Panc1 (cell line): ENCODE measurements at regions not wholly inside any gene's neighbourhood (a gene's known extent, or its start where the extent isn't known, plus 50 kb on each side); places are given as distances from the start of the nearest gene placed in this dataset.

Source experiments
- CTCF ChIP-seq: fragments of 450-650 bp; IDR thresholded peaks from 2 replicates; pipeline ENCODE4 v1.5.1; 2017; ENCODE audit warnings: mild to moderate bottlenecking
- POLR2AphosphoS5 ChIP-seq: IDR thresholded peaks from 2 replicates; pipeline ENCODE4 v1.6.1; 2012; ENCODE audit warnings: mild to moderate bottlenecking, low read depth, low read length, moderate library complexity
- REST ChIP-seq, 2 experiments: IDR thresholded peaks; 2 replicates each; pipeline ENCODE4 v1.6.1; 2011 to 2012; ENCODE audit warnings: low read depth in 2 of 2, control low read depth in 1 of 2, low read length in 1 of 2, mild to moderate bottlenecking in 1 of 2, moderate library complexity in 1 of 2; ENCODE audit not compliant: insufficient read depth in 1 of 2

GRCh38 chr3:157876556-157876955, 229.7 kb downstream of the SHOX2 start:
- TF ChIP-seq REST (IDR thresholded peaks at IDR 0.05; ENCODE audit: insufficient read depth in 1 of 2, low read depth in 2 of 2, low read length in 1 of 2): no peak
- no peak for TF ChIP-seq CTCF
- TF ChIP-seq POLR2AphosphoS5: no peak
